A673 (cell line): ENCODE measurements at regions not wholly inside any gene's neighbourhood (a gene's known extent, or its start where the extent isn't known, plus 50 kb on each side); places are given as distances from the start of the nearest gene placed in this dataset.

Experiments
- EZH2 ChIP-seq: fragments of 200-600 bp; sonication (generic); IDR thresholded peaks from 2 replicates; pipeline ENCODE4 v1.6.1; 2017; ENCODE audit warnings: borderline replicate concordance, low read depth, mild to moderate bottlenecking, mixed read lengths, antibody characterized with exemption, low read length; ENCODE audit not compliant: poor library complexity, severe bottlenecking
- TF ChIP-seq, protein P1 (sequence below): fragments of 300-800, 200-600 bp; sonication (generic); conservative IDR thresholded peaks from 2 replicates; pipeline ENCODE4 v1.5.1; 2017; ENCODE audit warnings: low read depth, mild to moderate bottlenecking, antibody characterized with exemption, low read length, moderate library complexity, mixed read lengths

GRCh38 chr6:105966481-105966880, 119.7 kb upstream of the PRDM1 start:
- TF ChIP-seq, protein P1, sequence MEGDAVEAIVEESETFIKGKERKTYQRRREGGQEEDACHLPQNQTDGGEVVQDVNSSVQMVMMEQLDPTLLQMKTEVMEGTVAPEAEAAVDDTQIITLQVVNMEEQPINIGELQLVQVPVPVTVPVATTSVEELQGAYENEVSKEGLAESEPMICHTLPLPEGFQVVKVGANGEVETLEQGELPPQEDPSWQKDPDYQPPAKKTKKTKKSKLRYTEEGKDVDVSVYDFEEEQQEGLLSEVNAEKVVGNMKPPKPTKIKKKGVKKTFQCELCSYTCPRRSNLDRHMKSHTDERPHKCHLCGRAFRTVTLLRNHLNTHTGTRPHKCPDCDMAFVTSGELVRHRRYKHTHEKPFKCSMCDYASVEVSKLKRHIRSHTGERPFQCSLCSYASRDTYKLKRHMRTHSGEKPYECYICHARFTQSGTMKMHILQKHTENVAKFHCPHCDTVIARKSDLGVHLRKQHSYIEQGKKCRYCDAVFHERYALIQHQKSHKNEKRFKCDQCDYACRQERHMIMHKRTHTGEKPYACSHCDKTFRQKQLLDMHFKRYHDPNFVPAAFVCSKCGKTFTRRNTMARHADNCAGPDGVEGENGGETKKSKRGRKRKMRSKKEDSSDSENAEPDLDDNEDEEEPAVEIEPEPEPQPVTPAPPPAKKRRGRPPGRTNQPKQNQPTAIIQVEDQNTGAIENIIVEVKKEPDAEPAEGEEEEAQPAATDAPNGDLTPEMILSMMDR: no peak
- TF ChIP-seq EZH2: no peak
